OCI-LY3 (cell line): ENCODE measurements at regions not wholly inside any gene's neighbourhood (a gene's known extent, or its start where the extent isn't known, plus 50 kb on each side); places are given as distances from the start of the nearest gene placed in this dataset.

Experiments
- H2AFZ ChIP-seq: fragments of 200-600, 300-600 bp; shearing (Covaris generic); 2 replicates; pipeline ENCODE4 v1.6.0; 2014; ENCODE audit warnings: antibody characterized with exemption, low read depth, low read length
- H3K27ac ChIP-seq: fragments of 200-600, 300-600 bp; sonication (generic); 2 replicates; pipeline ENCODE4 v1.5.1; 2014; ENCODE audit warnings: mild to moderate bottlenecking, low read length, moderate library complexity, mixed read lengths
- H3K27me3 ChIP-seq: fragments of 200-600, 300-600 bp; sonication (generic); 2 replicates; pipeline ENCODE4 v1.6.1; 2014; ENCODE audit warnings: low read depth, low read length, mixed read lengths
- H3K36me3 ChIP-seq: fragments of 200-600, 300-600 bp; sonication (generic); replicated peaks from 2 replicates; pipeline ENCODE3; 2014; ENCODE audit warnings: low read depth, low read length, mixed read lengths
- H3K4me1 ChIP-seq: fragments of 300-600, 200-600 bp; sonication (generic); 2 replicates; pipeline ENCODE4 v1.6.1; 2014; ENCODE audit warnings: low read length, mixed read lengths
- H3K4me2 ChIP-seq: fragments of 200-600, 300-600 bp; sonication (generic); 2 replicates; pipeline ENCODE4 v1.6.1; 2014; ENCODE audit warnings: low read length, mixed read lengths
- H3K4me3 ChIP-seq: fragments of 300-600, 200-600 bp; sonication (generic); 2 replicates; pipeline ENCODE4 v1.5.1; 2014; ENCODE audit warnings: antibody characterized with exemption, mild to moderate bottlenecking, low read length, moderate library complexity
- H3K79me2 ChIP-seq: fragments of 300-600, 200-600 bp; shearing (Covaris generic); 2 replicates; pipeline ENCODE4 v1.6.1; 2014; ENCODE audit warnings: mild to moderate bottlenecking, low read length, mixed read lengths
- H3K9ac ChIP-seq: fragments of 300-600, 200-600 bp; shearing (Covaris generic); 2 replicates; pipeline ENCODE4 v1.6.0; 2014; ENCODE audit warnings: mild to moderate bottlenecking, low read length, moderate library complexity
- H3K9me3 ChIP-seq: fragments of 200-600, 300-600 bp; shearing (Covaris generic); 2 replicates; pipeline ENCODE4 v1.6.1; 2014; ENCODE audit warnings: low read length, mixed read lengths; ENCODE audit not compliant: insufficient read depth
- H4K20me1 ChIP-seq: fragments of 200-600, 300-600 bp; sonication (generic); 2 replicates; pipeline ENCODE4 v1.6.1; 2016; ENCODE audit warnings: low read length, mixed read lengths; ENCODE audit not compliant: insufficient read depth
- EZH2phosphoT487 ChIP-seq: fragments of 200-600 bp; shearing (Covaris generic); IDR thresholded peaks from 2 replicates; pipeline ENCODE4 v1.6.1; 2018; ENCODE audit warnings: antibody characterized with exemption, mixed run types, low read depth
- TF ChIP-seq, protein P1 (sequence below): fragments of 200-600, 300-600 bp; sonication (generic); IDR thresholded peaks from 2 replicates; pipeline ENCODE4 v1.5.1; 2014; ENCODE audit warnings: antibody characterized with exemption, low read length, low read depth

DNA sequence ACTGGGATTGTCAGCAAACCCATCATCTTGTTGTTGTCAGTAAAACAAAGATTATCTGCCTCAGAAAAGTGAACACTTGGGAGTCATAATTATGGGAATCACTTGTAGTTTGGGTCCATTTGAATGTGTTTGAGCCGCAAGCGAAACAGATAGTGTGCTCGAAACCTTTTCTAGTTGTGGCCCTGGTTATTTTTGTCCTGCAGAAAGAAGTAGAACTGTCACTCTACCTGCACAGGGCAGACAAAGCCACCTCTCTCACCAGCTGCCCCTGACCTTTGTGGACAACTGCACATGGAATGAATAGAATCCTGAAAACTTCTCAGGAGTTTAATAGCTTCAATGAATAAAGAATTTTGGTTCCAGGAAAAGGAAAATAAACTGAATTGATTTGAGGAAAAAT is 156.1 kb upstream of the CHD6 start:
- H3K79me2 ChIP-seq, result no peaks in the 10 kb centered on the region
- H2AFZ ChIP-seq, result no peak overlapping the region
- no peak overlapping the region for H3K4me2 ChIP-seq
- H3K4me1 ChIP-seq, result no peaks in the 10 kb centered on the region
- no peak overlapping the region for H3K27ac ChIP-seq
- no peak overlapping the region for H3K4me3 ChIP-seq
- no peaks in the 10 kb centered on the region for H3K36me3 ChIP-seq
- no peak overlapping the region for H3K9ac ChIP-seq
- TF ChIP-seq, protein P1, sequence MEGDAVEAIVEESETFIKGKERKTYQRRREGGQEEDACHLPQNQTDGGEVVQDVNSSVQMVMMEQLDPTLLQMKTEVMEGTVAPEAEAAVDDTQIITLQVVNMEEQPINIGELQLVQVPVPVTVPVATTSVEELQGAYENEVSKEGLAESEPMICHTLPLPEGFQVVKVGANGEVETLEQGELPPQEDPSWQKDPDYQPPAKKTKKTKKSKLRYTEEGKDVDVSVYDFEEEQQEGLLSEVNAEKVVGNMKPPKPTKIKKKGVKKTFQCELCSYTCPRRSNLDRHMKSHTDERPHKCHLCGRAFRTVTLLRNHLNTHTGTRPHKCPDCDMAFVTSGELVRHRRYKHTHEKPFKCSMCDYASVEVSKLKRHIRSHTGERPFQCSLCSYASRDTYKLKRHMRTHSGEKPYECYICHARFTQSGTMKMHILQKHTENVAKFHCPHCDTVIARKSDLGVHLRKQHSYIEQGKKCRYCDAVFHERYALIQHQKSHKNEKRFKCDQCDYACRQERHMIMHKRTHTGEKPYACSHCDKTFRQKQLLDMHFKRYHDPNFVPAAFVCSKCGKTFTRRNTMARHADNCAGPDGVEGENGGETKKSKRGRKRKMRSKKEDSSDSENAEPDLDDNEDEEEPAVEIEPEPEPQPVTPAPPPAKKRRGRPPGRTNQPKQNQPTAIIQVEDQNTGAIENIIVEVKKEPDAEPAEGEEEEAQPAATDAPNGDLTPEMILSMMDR, result no peak
- TF ChIP-seq EZH2phosphoT487, result no peak
- no peaks in the 10 kb centered on the region for H4K20me1 ChIP-seq
- no peaks in the 10 kb centered on the region for H3K9me3 ChIP-seq
- H3K27me3 ChIP-seq, result peaks cover 88% of the 10 kb centered on the region

DNA sequence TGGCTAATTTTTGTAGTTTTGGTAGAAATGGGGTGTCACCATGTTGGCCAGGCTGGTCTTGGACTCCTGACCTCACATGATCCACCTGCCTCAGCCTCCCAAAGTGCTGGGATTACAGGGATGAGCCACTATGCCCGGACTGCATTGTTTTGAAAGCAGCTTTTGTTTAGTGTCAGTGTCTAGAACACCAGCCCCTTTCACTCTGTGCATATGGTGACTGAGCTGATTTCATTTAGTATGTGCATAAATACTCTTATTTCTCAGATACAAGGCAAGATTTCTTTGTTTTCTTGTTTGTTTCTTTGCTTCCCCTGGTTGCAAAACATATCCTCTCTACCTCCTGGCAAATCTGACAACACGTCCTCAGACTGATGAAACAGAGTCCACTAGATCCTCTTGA is 152.8 kb upstream of the CHD6 start:
- no peak overlapping the region for H3K4me2 ChIP-seq
- TF ChIP-seq EZH2phosphoT487, result no peak
- TF ChIP-seq, protein P1, result no peak
- no peaks in the 10 kb centered on the region for H3K36me3 ChIP-seq

DNA sequence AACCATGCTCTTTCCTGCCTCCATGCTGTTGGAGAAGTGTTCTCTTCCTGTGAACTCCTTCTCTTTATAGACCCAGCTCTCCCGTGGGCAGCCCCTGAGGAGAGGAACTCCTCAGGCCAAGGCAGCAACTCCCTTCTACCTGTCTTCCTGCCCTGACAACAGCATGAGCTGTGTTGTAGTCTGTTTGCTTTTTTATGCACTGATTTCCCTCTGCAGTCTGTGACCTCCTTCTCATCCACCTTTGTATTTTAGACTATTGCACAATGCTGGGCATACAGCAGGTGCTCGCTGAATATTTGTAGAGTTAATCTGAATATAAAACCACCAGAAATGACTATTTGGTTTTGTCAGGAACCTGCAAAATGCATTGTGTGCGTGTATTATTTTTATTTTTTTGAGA is 152.2 kb upstream of the CHD6 start:
- H3K4me2 ChIP-seq, result no peak overlapping the region
- peaks cover 58% of the 10 kb centered on the region for H3K27me3 ChIP-seq
- no peaks in the 10 kb centered on the region for H3K9me3 ChIP-seq
- H3K36me3 ChIP-seq, result no peaks in the 10 kb centered on the region
- no peaks in the 10 kb centered on the region for H4K20me1 ChIP-seq
- H3K4me1 ChIP-seq, result no peaks in the 10 kb centered on the region
- H3K9ac ChIP-seq, result no peak overlapping the region
- TF ChIP-seq EZH2phosphoT487, result no peak
- TF ChIP-seq, protein P1, result no peak
- no peak overlapping the region for H2AFZ ChIP-seq
- no peak overlapping the region for H3K27ac ChIP-seq
- H3K4me3 ChIP-seq, result no peak overlapping the region
- H3K79me2 ChIP-seq, result no peaks in the 10 kb centered on the region

More for the DNA sequence above, 152.8 kb upstream of the CHD6 start:
- Histone ChIP-seq H3K27me3 (peaks cover 63% of the 10 kb centered on the region), H3K9ac (no peak overlapping the region), H4K20me1 (no peaks in the 10 kb centered on the region), H3K79me2 (no peaks in the 10 kb centered on the region), H2AFZ (no peak overlapping the region), H3K9me3 (no peaks in the 10 kb centered on the region), H3K4me1 (no peaks in the 10 kb centered on the region), H3K27ac (no peak overlapping the region), H3K4me3 (no peak overlapping the region)

DNA sequence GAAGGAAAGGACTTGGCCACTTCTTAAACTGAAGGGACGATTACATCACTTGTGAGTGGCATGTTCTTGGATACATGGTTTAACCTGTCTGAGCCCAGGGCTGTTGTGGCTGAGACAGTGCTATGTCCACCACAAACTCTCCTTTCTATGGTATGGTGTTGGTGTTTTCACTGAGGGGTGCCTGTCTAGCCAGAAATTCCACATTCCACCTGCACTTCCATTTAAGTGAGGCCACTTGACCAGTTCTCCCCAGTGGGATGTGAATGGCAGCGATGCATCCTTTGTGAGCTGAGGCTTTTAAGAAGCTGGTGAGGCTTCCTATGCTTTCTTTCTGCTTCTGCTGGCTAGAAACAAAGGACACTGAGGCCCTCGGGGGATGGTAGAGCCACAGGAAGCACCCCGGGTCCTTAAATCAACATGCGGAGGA is 151.4 kb upstream of the CHD6 start:
- H3K4me1 ChIP-seq, result no peaks in the 10 kb centered on the region
- no peak overlapping the region for H3K27ac ChIP-seq
- H3K27me3 ChIP-seq, result peaks cover 51% of the 10 kb centered on the region
- H3K4me2 ChIP-seq, result no peak overlapping the region
- H4K20me1 ChIP-seq, result no peaks in the 10 kb centered on the region
- no peak for TF ChIP-seq EZH2phosphoT487
- TF ChIP-seq, protein P1, result no peak
- H3K9me3 ChIP-seq, result no peaks in the 10 kb centered on the region
- no peaks in the 10 kb centered on the region for H3K79me2 ChIP-seq
- H3K9ac ChIP-seq, result no peak overlapping the region
- H2AFZ ChIP-seq, result no peak overlapping the region
- H3K36me3 ChIP-seq, result no peaks in the 10 kb centered on the region
- no peak overlapping the region for H3K4me3 ChIP-seq
